H1 (cell line): ENCODE measurements at regions not wholly inside any gene's neighbourhood (a gene's known extent, or its start where the extent isn't known, plus 50 kb on each side); places are given as distances from the start of the nearest gene placed in this dataset.

ENCODE experiments used
- CTCF ChIA-PET: fragments of 300-600 bp; sonication (Branson Sonifier 250); formaldehyde crosslinking; loops from one replicate; lab custom pipeline; 2021; ENCODE audit not compliant: partially characterized antibody; lab: Charles Lee
- POLR2A ChIA-PET: fragments of 300-600 bp; sonication (Branson Sonifier 250); formaldehyde crosslinking; loops from one replicate; lab custom pipeline; 2021; ENCODE audit warnings: inconsistent platforms; ENCODE audit not compliant: partially characterized antibody; lab: Charles Lee
- DNase-seq, 2 experiments: peaks; one replicate each; pipeline versions ENCODE4 v3.0.0 to v3.0.0-alpha.2; 2010 to 2022; ENCODE audit warnings: low spot score in 2 of 2, low read depth in 1 of 2, mixed read lengths in 1 of 2
- FAIRE-seq: peaks from 2 replicates; lab custom pipeline; 2011; peaks lifted over from hg19 to GRCh38; lab: Jason Lieb, UNC
- H2AFZ ChIP-seq: 2 replicates; pipeline ENCODE4 v1.8.1; 2012; ENCODE audit warnings: low read length, inconsistent platforms
- H2AK5ac ChIP-seq: 2 replicates; pipeline ENCODE4 v1.6.1; 2013; ENCODE audit warnings: low read depth, low read length
- H2BK120ac ChIP-seq: replicated peaks from 2 replicates; pipeline ENCODE3; 2013; ENCODE audit warnings: low read depth, low read length, inconsistent platforms
- H2BK12ac ChIP-seq: 2 replicates; pipeline ENCODE4 v1.6.1; 2013; ENCODE audit warnings: low read depth, low read length
- H2BK15ac ChIP-seq: 2 replicates; pipeline ENCODE4 v1.6.1; 2013; ENCODE audit warnings: low read length
- H2BK20ac ChIP-seq: 2 replicates; pipeline ENCODE4 v1.6.1; 2013; ENCODE audit warnings: low read length
- H2BK5ac ChIP-seq: 2 replicates; pipeline ENCODE4 v1.6.1; 2013; ENCODE audit warnings: low read depth, low read length
- H3K14ac ChIP-seq: 2 replicates; pipeline ENCODE4 v1.6.1; 2013; ENCODE audit warnings: inconsistent platforms; ENCODE audit not compliant: insufficient read length
- H3K18ac ChIP-seq: 2 replicates; pipeline ENCODE4 v1.6.1; 2013; ENCODE audit warnings: low read length; ENCODE audit errors: extremely low read depth
- H3K23ac ChIP-seq: 2 replicates; pipeline ENCODE4 v1.6.1; 2013; ENCODE audit warnings: inconsistent platforms; ENCODE audit not compliant: insufficient read length
- H3K23me2 ChIP-seq: 2 replicates; pipeline ENCODE4 v1.6.1; 2013; ENCODE audit warnings: low read depth, low read length
- H3K27ac ChIP-seq: 2 replicates; pipeline ENCODE4 v1.6.1; 2011; ENCODE audit warnings: low read depth, low read length, inconsistent platforms
- H3K27me3 ChIP-seq, 4 experiments: replicated peaks in 1 of 4; 1 replicate in 1 of 4; 2 replicates in 3 of 4; pipeline versions ENCODE4 v1.6.1 to v1.8.1; 2011 to 2013; ENCODE audit warnings: low read length in 3 of 4, mild to moderate bottlenecking in 3 of 4, inconsistent platforms in 2 of 4, mixed read lengths in 2 of 4, moderate library complexity in 1 of 4; ENCODE audit not compliant: control insufficient read depth in 3 of 4, insufficient read depth in 3 of 4; ENCODE audit errors: extremely low read depth in 1 of 4
- H3K36me3 ChIP-seq, 4 experiments: 2 replicates each; pipeline versions ENCODE4 v1.6.1 to v1.8.1; 2011 to 2013; ENCODE audit warnings: mild to moderate bottlenecking in 4 of 4, low read length in 3 of 4, moderate library complexity in 2 of 4, control low read depth in 1 of 4, inconsistent platforms in 1 of 4; ENCODE audit not compliant: insufficient read depth in 4 of 4, control insufficient read depth in 2 of 4
- H3K4ac ChIP-seq: replicated peaks from 2 replicates; pipeline ENCODE3; 2013; ENCODE audit warnings: low read length, low read depth, mixed read lengths, inconsistent platforms; ENCODE audit not compliant: insufficient read length
- H3K4me1 ChIP-seq, 4 experiments: replicated peaks in 1 of 4; 1 replicate in 1 of 4; 2 replicates in 3 of 4; pipeline versions ENCODE4 v1.6.1 to v1.8.1; 2011 to 2013; ENCODE audit warnings: low read length in 3 of 4, inconsistent platforms in 2 of 4, mixed read lengths in 1 of 4; ENCODE audit not compliant: insufficient read depth in 4 of 4, control insufficient read depth in 3 of 4
- H3K4me2 ChIP-seq, 2 experiments: 2 replicates each; pipeline versions ENCODE4 v1.6.1 to v1.8.1; 2011 to 2013; ENCODE audit warnings: low read depth in 2 of 2, low read length in 2 of 2, control low read depth in 1 of 2, inconsistent platforms in 1 of 2, mild to moderate bottlenecking in 1 of 2; ENCODE audit not compliant: insufficient read depth in 1 of 2
- H3K4me3 ChIP-seq, 4 experiments: fragments of 200-600, 300-600 bp in 1 of 4; sonication (generic), shearing (Covaris generic), sonication (Bioruptor Twin) in 1 of 4; 2 replicates each; pipeline versions ENCODE4 v1.5.1 to v1.8.1; 2011 to 2016; ENCODE audit warnings: low read length in 4 of 4, low read depth in 3 of 4, control low read depth in 2 of 4, inconsistent platforms in 2 of 4, mild to moderate bottlenecking in 2 of 4, mixed read lengths in 1 of 4, moderate library complexity in 1 of 4; ENCODE audit not compliant: insufficient read depth in 2 of 4; ENCODE audit errors: extremely low read depth in 1 of 4
- H3K56ac ChIP-seq: replicated peaks from 2 replicates; pipeline ENCODE3; 2013; ENCODE audit warnings: low read depth, mild to moderate bottlenecking, mixed read lengths, low read length, inconsistent platforms; ENCODE audit not compliant: insufficient read length
- H3K79me1 ChIP-seq: 2 replicates; pipeline ENCODE4 v1.6.1; 2013; ENCODE audit warnings: low read depth, low read length, control low read depth
- H3K79me2 ChIP-seq, 2 experiments: 2 replicates each; pipeline versions ENCODE4 v1.6.1 to v1.8.1; 2012 to 2013; ENCODE audit warnings: low read length in 2 of 2, mild to moderate bottlenecking in 2 of 2, inconsistent platforms in 1 of 2; ENCODE audit not compliant: insufficient read depth in 2 of 2, control insufficient read depth in 1 of 2
- H3K9ac ChIP-seq, 4 experiments: replicated peaks in 1 of 4; 1 replicate in 1 of 4; 2 replicates in 3 of 4; pipeline versions ENCODE4 v1.6.1 to v1.8.1; 2011 to 2013; ENCODE audit warnings: low read depth in 3 of 4, low read length in 3 of 4, control low read depth in 2 of 4, mild to moderate bottlenecking in 2 of 4, moderate library complexity in 2 of 4, inconsistent platforms in 1 of 4; ENCODE audit errors: extremely low read depth in 1 of 4
- H3K9me3 ChIP-seq, 2 experiments: 2 replicates each; pipeline versions ENCODE4 v1.6.1 to v1.8.1; 2012 to 2013; ENCODE audit warnings: mild to moderate bottlenecking in 2 of 2, moderate library complexity in 2 of 2, control low read depth in 1 of 2, inconsistent platforms in 1 of 2, low read depth in 1 of 2, low read length in 1 of 2, mixed read lengths in 1 of 2; ENCODE audit not compliant: insufficient read depth in 2 of 2
- H4K20me1 ChIP-seq, 2 experiments: replicated peaks in 1 of 2; 2 replicates each; pipeline versions ENCODE3 to v1.8.1; 2011 to 2013; ENCODE audit warnings: inconsistent platforms in 2 of 2, low read length in 2 of 2, mild to moderate bottlenecking in 1 of 2; ENCODE audit not compliant: insufficient read depth in 2 of 2, control insufficient read depth in 1 of 2
- H4K5ac ChIP-seq: 2 replicates; pipeline ENCODE4 v1.6.1; 2013; ENCODE audit warnings: low read length, low read depth, mixed read lengths, inconsistent platforms; ENCODE audit not compliant: insufficient read length
- H4K8ac ChIP-seq: 2 replicates; pipeline ENCODE4 v1.8.0; 2013; ENCODE audit warnings: mild to moderate bottlenecking, moderate library complexity, low read length, inconsistent platforms; ENCODE audit not compliant: insufficient read depth; ENCODE audit errors: extremely low read depth
- H4K91ac ChIP-seq: replicated peaks from 2 replicates; pipeline ENCODE3; 2013; ENCODE audit warnings: low read length, mixed read lengths, inconsistent platforms; ENCODE audit not compliant: insufficient read length
- CBX5 ChIP-seq: fragments of 300-800, 300-1000 bp; sonication (generic); IDR thresholded peaks from 2 replicates; pipeline ENCODE4 v1.7.1; 2016; ENCODE audit warnings: antibody characterized with exemption, low read length, low read depth
- CEBPB ChIP-seq: IDR thresholded peaks from 2 replicates; pipeline ENCODE4 v1.6.1; 2012; ENCODE audit warnings: low read depth, low read length
- CREB1 ChIP-seq: IDR thresholded peaks from 2 replicates; pipeline ENCODE4 v1.6.1; 2012; ENCODE audit warnings: inconsistent platforms
- HDAC6 ChIP-seq: IDR thresholded peaks from one replicate; pipeline ENCODE4 v1.7.1; 2012; ENCODE audit warnings: low read depth, mild to moderate bottlenecking, inconsistent platforms, low read length, moderate library complexity
- KDM1A ChIP-seq: fragments of 200-600, 300-600 bp; sonication (generic); IDR thresholded peaks from 2 replicates; pipeline ENCODE4 v1.7.1; 2016; ENCODE audit warnings: mild to moderate bottlenecking, low read length, borderline replicate concordance
- NANOG ChIP-seq: IDR thresholded peaks from 2 replicates; pipeline ENCODE4 v1.6.1; 2011; ENCODE audit warnings: low read length, low read depth, mild to moderate bottlenecking, inconsistent platforms; ENCODE audit not compliant: insufficient read depth, poor library complexity, severe bottlenecking
- PHF8 ChIP-seq: fragments of 200-600 bp; sonication (generic); conservative IDR thresholded peaks from 2 replicates; pipeline ENCODE4 v1.7.1; 2012; ENCODE audit warnings: low read depth, mild to moderate bottlenecking, inconsistent platforms, low read length, moderate library complexity
- RFX5 ChIP-seq: IDR thresholded peaks from 2 replicates; pipeline ENCODE4 v1.6.1; 2011; ENCODE audit warnings: low read depth, low read length, improper control_type of control experiment, borderline replicate concordance
- SP1 ChIP-seq: IDR thresholded peaks from 2 replicates; pipeline ENCODE4 v1.6.1; 2011; ENCODE audit warnings: low read depth, low read length
- SUZ12 ChIP-seq: fragments of 200-600 bp; sonication (generic); IDR thresholded peaks from 2 replicates; pipeline ENCODE4 v1.6.1; 2012; ENCODE audit warnings: mild to moderate bottlenecking, inconsistent platforms, low read length, moderate library complexity, mixed read lengths
- TAF7 ChIP-seq: optimal IDR thresholded peaks from 2 replicates; pipeline ENCODE3; 2011; ENCODE audit warnings: low read depth, mild to moderate bottlenecking, inconsistent platforms, low read length, moderate library complexity, borderline replicate concordance
- YY1 ChIP-seq: IDR thresholded peaks from 2 replicates; pipeline ENCODE4 v1.6.1; 2011; ENCODE audit warnings: low read depth, mild to moderate bottlenecking, low read length

GRCh38 chr3:163776743-163777142 lies 1301.6 kb downstream of the SI start:
- H3K4me2 ChIP-seq, result no peak overlapping the region
- ChIA-PET CTCF (interaction anchor here (2.1 kb wide), 1 partner anchor 8 kb away, joined by 6 read pairs; no protein-coding TSS in a partner anchor), POLR2A (no interaction called here)
- no peak overlapping the region for H2BK12ac ChIP-seq
- no peak overlapping the region for H3K27ac ChIP-seq
- H3K79me1 ChIP-seq, result no peaks in the 10 kb centered on the region
- H3K23me2 ChIP-seq, result no peaks in the 10 kb centered on the region
- no peak overlapping the region for H4K5ac ChIP-seq
- DNase-seq (no peak), FAIRE-seq (no peak)
- H3K23ac ChIP-seq, result no peak overlapping the region
- peaks cover 0 to 3% (median 0%) of the 10 kb centered on the region in 4 experiments; a peak in 1 of 7 replicates for H3K4me1 ChIP-seq
- H3K56ac ChIP-seq, result no peak overlapping the region
- no peak overlapping the region for H2BK5ac ChIP-seq
- H3K79me2 ChIP-seq, result no peaks in the 10 kb centered on the region
- no peaks in the 10 kb centered on the region for H3K9me3 ChIP-seq
- H2AK5ac ChIP-seq, result no peak overlapping the region
- H4K8ac ChIP-seq, result no peak overlapping the region
- H2AFZ ChIP-seq, result no peak overlapping the region
- no peak overlapping the region for H2BK15ac ChIP-seq
- no peak overlapping the region for H3K9ac ChIP-seq
- TF ChIP-seq RFX5, result no peak
- TF ChIP-seq PHF8, result no peak
- no peak for TF ChIP-seq NANOG
- no peak for TF ChIP-seq CEBPB
- no peak for TF ChIP-seq SUZ12
- no peak for TF ChIP-seq CREB1
- no peak for TF ChIP-seq YY1
- TF ChIP-seq KDM1A, result no peak
- no peak for TF ChIP-seq TAF7
- TF ChIP-seq SP1, result no peak
- TF ChIP-seq HDAC6, result no peak
- TF ChIP-seq CBX5, result no peak
- no peak overlapping the region for H4K91ac ChIP-seq
- no peaks in the 10 kb centered on the region for H4K20me1 ChIP-seq
- no peak overlapping the region for H3K4ac ChIP-seq
- H3K27me3 ChIP-seq, result no peaks in the 10 kb centered on the region
- no peak overlapping the region for H3K4me3 ChIP-seq
- no peaks in the 10 kb centered on the region for H3K36me3 ChIP-seq
- H2BK20ac ChIP-seq, result no peak overlapping the region
- no peak overlapping the region for H2BK120ac ChIP-seq
- no peak overlapping the region for H3K18ac ChIP-seq
- no peak overlapping the region for H3K14ac ChIP-seq
